HepG2 (cell line): ENCODE measurements at regions not wholly inside any gene's neighbourhood (a gene's known extent, or its start where the extent isn't known, plus 50 kb on each side); places are given as distances from the start of the nearest gene placed in this dataset.

Experiments used
- ATAC-seq: fragments of 200-7000 bp; cut with Tn5 transposase; 3 replicates; pipeline ENCODE4 v1.9.1; 2020; ENCODE audit warnings: mild to moderate bottlenecking, moderate library complexity
- BruUV-seq: library from RNA; stranded (reverse); fragments of 400-500 nt; replicated peaks from 2 replicates; lab custom pipeline; 2021; lab: Mats Ljungman, UMichigan
- CTCF ChIA-PET: fragments of 300-600 bp; formaldehyde crosslinking; extraction: SDS; loops from one replicate; lab custom pipeline; 2021; ENCODE audit warnings: low total read pairs, inconsistent platforms, low intra/inter-chr PET ratio; lab: Yijun Ruan, JAX
- POLR2A ChIA-PET: fragments of 350-600 bp; sonication (Branson Sonifier 250); formaldehyde crosslinking; loops from one replicate; lab custom pipeline; 2020; ENCODE audit warnings: antibody characterized with exemption, inconsistent platforms; lab: Yijun Ruan, JAX
- DNase-seq: peaks from one replicate; pipeline ENCODE4 v3.0.0-alpha.2; 2015; ENCODE audit warnings: low spot score
- FAIRE-seq: peaks from 3 replicates; lab custom pipeline; 2011; peaks lifted over from hg19 to GRCh38; lab: Jason Lieb, UNC
- H2AFZ ChIP-seq: one replicate; pipeline ENCODE4 v1.6.1; 2011; ENCODE audit warnings: low read length, inconsistent platforms
- H3K27ac ChIP-seq: fragments of 300-600 bp; 3 replicates; pipeline ENCODE4 v1.8.0; 2011; ENCODE audit warnings: mixed run types, mild to moderate bottlenecking, mixed read lengths, low read length, inconsistent platforms; ENCODE audit not compliant: insufficient read depth; ENCODE audit errors: extremely low read length
- H3K27me3 ChIP-seq, 2 experiments: fragments of 200-600 bp in 1 of 2; 2 replicates in 1 of 2; 3 replicates in 1 of 2; pipeline versions ENCODE4 v1.6.0 to v1.8.0; 2011; ENCODE audit warnings: low read length in 2 of 2, mild to moderate bottlenecking in 2 of 2, moderate library complexity in 2 of 2, inconsistent platforms in 1 of 2; ENCODE audit not compliant: insufficient read depth in 2 of 2, control insufficient read depth in 1 of 2
- H3K36me3 ChIP-seq, 2 experiments: fragments of 200-600 bp in 1 of 2; replicated peaks in 1 of 2; 2 replicates in 1 of 2; 3 replicates in 1 of 2; pipeline versions ENCODE4 v1.5.1 to v1.8.0; 2011; ENCODE audit warnings: low read length in 2 of 2, inconsistent platforms in 1 of 2; ENCODE audit not compliant: insufficient read depth in 2 of 2, control insufficient read depth in 1 of 2
- H3K4me1 ChIP-seq: 2 replicates; pipeline ENCODE4 v1.5.1; 2012; ENCODE audit warnings: low read length, inconsistent platforms; ENCODE audit not compliant: insufficient read depth
- H3K4me2 ChIP-seq: 2 replicates; pipeline ENCODE4 v1.6.0; 2011; ENCODE audit warnings: low read depth, low read length, inconsistent platforms
- H3K4me3 ChIP-seq, 3 experiments: fragments of 200-600 bp in 1 of 3; sonication (generic), shearing (Covaris generic) in 1 of 3; replicated peaks in 1 of 3; 2 replicates each; pipeline ENCODE4 v1.5.1; 2011 to 2016; ENCODE audit warnings: low read length in 3 of 3, inconsistent platforms in 2 of 3, low read depth in 2 of 3, mild to moderate bottlenecking in 2 of 3, control low read depth in 1 of 3, mixed read lengths in 1 of 3; ENCODE audit not compliant: insufficient read depth in 1 of 3
- H3K79me2 ChIP-seq: one replicate; pipeline ENCODE4 v1.6.1; 2011; ENCODE audit warnings: low read length, inconsistent platforms; ENCODE audit not compliant: insufficient read depth
- H3K9ac ChIP-seq: 2 replicates; pipeline ENCODE4 v1.6.0; 2011; ENCODE audit warnings: mild to moderate bottlenecking, low read depth, low read length, inconsistent platforms; ENCODE audit not compliant: insufficient read depth
- H3K9me3 ChIP-seq: 2 replicates; pipeline ENCODE4 v1.5.1; 2012; ENCODE audit warnings: mild to moderate bottlenecking, low read length
- H4K20me1 ChIP-seq: 2 replicates; pipeline ENCODE4 v1.6.0; 2011; ENCODE audit warnings: inconsistent platforms, mild to moderate bottlenecking, low read length, moderate library complexity; ENCODE audit not compliant: insufficient read depth
- FOXA3 ChIP-seq: IDR thresholded peaks from 2 replicates; pipeline ENCODE4 v1.6.1; 2016; ENCODE audit warnings: missing genetic modification reagents, missing compliant biosample characterization
- PBX3 ChIP-seq: sonication (generic); formaldehyde crosslinking; IDR thresholded peaks from 2 replicates; pipeline ENCODE4 v1.8.1; 2023; ENCODE audit warnings: missing genetic modification reagents, inconsistent platforms, borderline replicate concordance
- SNAPC5 ChIP-seq: sonication (generic); formaldehyde crosslinking; IDR thresholded peaks from 2 replicates; pipeline ENCODE4 v1.8.1; 2023; ENCODE audit warnings: mild to moderate bottlenecking, missing genetic modification reagents, borderline replicate concordance
- TEAD2 ChIP-seq: sonication (generic); formaldehyde crosslinking; IDR thresholded peaks from 2 replicates; pipeline ENCODE4 v1.9.0; 2021; ENCODE audit warnings: missing genetic modification reagents
- TFE3 ChIP-seq: IDR thresholded peaks from 2 replicates; pipeline ENCODE4 v1.6.1; 2016
- ZNF546 ChIP-seq: sonication (generic); formaldehyde crosslinking; conservative IDR thresholded peaks from 2 replicates; pipeline ENCODE4 v1.8.1; 2023; ENCODE audit warnings: mild to moderate bottlenecking, missing genetic modification reagents
- WGBS: methylation state at CpG from one replicate; pipeline ENCODE4 v1.1.6; 2017; ENCODE audit warnings: low lambda C conversion rate; 5-methylcytosine and 5-hydroxymethylcytosine counted together
- in situ Hi-C: cut with HindIII; loops from 2 replicates; pipeline ENCODE4 v1.10.0; 2017; ENCODE audit warnings: low pct_unique_long_range_greater_than_20kb; ENCODE audit not compliant: extremely low pct_ligation_motif_present
- intact Hi-C: fragments of 100-400 bp; cut with micrococcal nuclease; formaldehyde crosslinking; loops from one replicate; pipeline ENCODE4 v1.10.0; 2022; ENCODE audit not compliant: unreplicated experiment

- Histone ChIP-seq H3K27me3 (peaks cover 5 to 53% of the 10 kb centered on the region in 2 experiments; a peak in 3 of 5 replicates), H3K4me3 (no peak overlapping the region), H2AFZ (no peak overlapping the region), H3K4me2 (no peak overlapping the region), H3K4me1 (no peaks in the 10 kb centered on the region), H3K9me3 (no peaks in the 10 kb centered on the region), H3K9ac (no peak overlapping the region), H3K79me2 (no peaks in the 10 kb centered on the region), H3K36me3 (no peaks in the 10 kb centered on the region)
- intact Hi-C loops, result no loop called here
- CTCF ChIA-PET, result no interaction called here
- whole genome bisulfite sequencing, result 27% methylated on average over 7 of the region's 12 CpGs
- ATAC-seq, result no peak
- peak; percentile 9 for DNase-seq
- POLR2A ChIA-PET, result no interaction called here
- no peak for TF ChIP-seq TEAD2 (CRISPR knock-in tag)
- no peak for TF ChIP-seq SNAPC5 (CRISPR knock-in tag)
- no peak for TF ChIP-seq ZNF546 (CRISPR knock-in tag)
- no peak for TF ChIP-seq TFE3 (CRISPR knock-in tag)
- TF ChIP-seq FOXA3 (CRISPR knock-in tag), result no peak
- no peak for TF ChIP-seq PBX3 (CRISPR knock-in tag)
- TF ChIP-seq, all 625 proteins: peak for 0
- in situ Hi-C loops, result no loop called here
- H4K20me1 ChIP-seq, result no peaks in the 10 kb centered on the region
- FAIRE-seq, result no peak
- BruUV-seq, result no TSS peak
- no peak overlapping the region for H3K27ac ChIP-seq
These were observed 175.0 kb upstream of the PITRM1 start for GRCh38 chr10:3347413-3348182.
